Esophagus (tissue), 2 donors: ENCODE measurements at regions not wholly inside any gene's neighbourhood (a gene's known extent, or its start where the extent isn't known, plus 50 kb on each side); places are given as distances from the start of the nearest gene placed in this dataset.

Experiments used
- H3K27ac ChIP-seq, 2 donors: one replicate each; pipeline ENCODE4 v1.5.1; 2013; ENCODE audit warnings: low read depth in 2 of 2, mild to moderate bottlenecking in 2 of 2, inconsistent platforms in 1 of 2, low read length in 1 of 2, moderate library complexity in 1 of 2
- H3K27me3 ChIP-seq, 2 donors: one replicate each; pipeline ENCODE4 v1.6.1; 2013; ENCODE audit warnings: low read length in 2 of 2, control low read depth in 1 of 2, mild to moderate bottlenecking in 1 of 2; ENCODE audit not compliant: insufficient read depth in 2 of 2, control insufficient read depth in 1 of 2
- H3K36me3 ChIP-seq, 2 donors: one replicate each; pipeline ENCODE4 v1.6.1; 2013; ENCODE audit warnings: low read length in 1 of 2; ENCODE audit not compliant: control insufficient read depth in 2 of 2, insufficient read depth in 2 of 2
- H3K4me1 ChIP-seq, 2 donors: one replicate each; pipeline ENCODE4 v1.6.1; 2013; ENCODE audit warnings: low read length in 1 of 2; ENCODE audit not compliant: control insufficient read depth in 2 of 2, insufficient read depth in 2 of 2
- H3K4me3 ChIP-seq, 2 donors: one replicate each; pipeline ENCODE4 v1.5.1; 2013; ENCODE audit warnings: low read length in 2 of 2, mild to moderate bottlenecking in 2 of 2, low read depth in 1 of 2, moderate library complexity in 1 of 2
- H3K9me3 ChIP-seq, 2 donors: one replicate each; pipeline ENCODE4 v1.6.1; 2013; ENCODE audit warnings: mild to moderate bottlenecking in 2 of 2, low read depth in 1 of 2, low read length in 1 of 2, moderate library complexity in 1 of 2; ENCODE audit not compliant: control insufficient read depth in 2 of 2, insufficient read depth in 1 of 2
- WGBS, 2 donors: extraction: QIAGEN DNeasy Blood & Tissue Kit; methylation state at CpG; one replicate each; pipeline ENCODE4 v1.1.7; 2013; 5-methylcytosine and 5-hydroxymethylcytosine counted together
- donor health status: healthy with polysubstance abuse.
- donor health status: Bipolar disorder and iron deficiency.

GRCh38 chr20:60953321-60953720 is 298.7 kb upstream of the CDH4 start:
- Histone ChIP-seq H3K27ac (no peak overlapping the region), H3K4me3 (no peak overlapping the region), H3K27me3 (no peaks in the 10 kb centered on the region), H3K36me3 (no peaks in the 10 kb centered on the region), H3K4me1 (no peaks in the 10 kb centered on the region), H3K9me3 (peaks cover 0 to 5% of the 10 kb centered on the region in 2 donors)
- WGBS, 2 donors = 82 to 83% methylated on average over 13 of the region's 13 CpGs

- H3K27ac ChIP-seq = no peak overlapping the region
- H3K27me3 ChIP-seq = no peaks in the 10 kb centered on the region
- WGBS, 2 donors = 46 to 50% methylated on average over 2 of the region's 2 CpGs
- no peaks in the 10 kb centered on the region for H3K9me3 ChIP-seq
- no peak overlapping the region for H3K4me3 ChIP-seq
- H3K4me1 ChIP-seq = no peaks in the 10 kb centered on the region
- no peaks in the 10 kb centered on the region for H3K36me3 ChIP-seq
These were observed 296.4 kb upstream of the CDH4 start for GRCh38 chr20:60955706-60956105.

- H3K27me3 ChIP-seq = no peaks in the 10 kb centered on the region
- no peaks in the 10 kb centered on the region for H3K36me3 ChIP-seq
- no peak overlapping the region for H3K27ac ChIP-seq
- 72 to 80% methylated on average over 4 of the region's 4 CpGs for WGBS, 2 donors
- H3K4me3 ChIP-seq = no peak overlapping the region
- no peaks in the 10 kb centered on the region for H3K9me3 ChIP-seq
- no peaks in the 10 kb centered on the region for H3K4me1 ChIP-seq
These were observed 295.9 kb upstream of the CDH4 start for GRCh38 chr20:60956194-60956593.

GRCh38 chr20:60957621-60958020 is 294.4 kb upstream of the CDH4 start:
- Histone ChIP-seq H3K4me3 (no peak overlapping the region), H3K9me3 (no peaks in the 10 kb centered on the region), H3K4me1 (no peaks in the 10 kb centered on the region), H3K36me3 (no peaks in the 10 kb centered on the region), H3K27ac (no peak overlapping the region), H3K27me3 (no peaks in the 10 kb centered on the region)
- WGBS, 2 donors = 60 to 65% methylated on average over 3 of the region's 3 CpGs

- peaks cover 0 to 3% of the 10 kb centered on the region in 2 donors for H3K9me3 ChIP-seq
- no peaks in the 10 kb centered on the region for H3K36me3 ChIP-seq
- WGBS, 2 donors = 57 to 61% methylated on average over 3 of the region's 3 CpGs
- H3K27ac ChIP-seq = no peak overlapping the region
- no peaks in the 10 kb centered on the region for H3K4me1 ChIP-seq
- no peak overlapping the region for H3K4me3 ChIP-seq
- no peaks in the 10 kb centered on the region for H3K27me3 ChIP-seq
These were observed 292.1 kb upstream of the CDH4 start for GRCh38 chr20:60959971-60960370.

- 69 to 75% methylated on average over 5 of the region's 5 CpGs for WGBS, 2 donors
- no peaks in the 10 kb centered on the region for H3K4me1 ChIP-seq
- H3K27ac ChIP-seq = no peak overlapping the region
- no peaks in the 10 kb centered on the region for H3K27me3 ChIP-seq
- no peak overlapping the region for H3K4me3 ChIP-seq
- H3K9me3 ChIP-seq = peaks cover 0 to 4% of the 10 kb centered on the region in 2 donors
- H3K36me3 ChIP-seq = no peaks in the 10 kb centered on the region
These were observed 291.6 kb upstream of the CDH4 start for GRCh38 chr20:60960500-60960899.

- 93 to 95% methylated on average over 7 of the region's 7 CpGs for WGBS, 2 donors
- H3K36me3 ChIP-seq = no peaks in the 10 kb centered on the region
- no peaks in the 10 kb centered on the region for H3K4me1 ChIP-seq
- peaks cover 0 to 2% of the 10 kb centered on the region in 2 donors for H3K27me3 ChIP-seq
- H3K27ac ChIP-seq = no peak overlapping the region
- H3K4me3 ChIP-seq = no peak overlapping the region
- H3K9me3 ChIP-seq = peaks cover 0 to 4% of the 10 kb centered on the region in 2 donors
These were observed 290.5 kb upstream of the CDH4 start for GRCh38 chr20:60961551-60961950.

GRCh38 chr20:60962367-60963045 is 289.6 kb upstream of the CDH4 start:
- Histone ChIP-seq H3K4me1 (no peaks in the 10 kb centered on the region), H3K4me3 (no peak overlapping the region), H3K36me3 (no peaks in the 10 kb centered on the region), H3K27me3 (peaks cover 0 to 4% of the 10 kb centered on the region in 2 donors), H3K9me3 (peaks cover 0 to 4% of the 10 kb centered on the region in 2 donors), H3K27ac (no peak overlapping the region)
- 50 to 60% methylated on average over 6 of the region's 6 CpGs for WGBS, 2 donors

- H3K4me3 ChIP-seq = no peak overlapping the region
- H3K27me3 ChIP-seq = peaks cover 0 to 4% of the 10 kb centered on the region in 2 donors
- H3K27ac ChIP-seq = no peak overlapping the region
- peaks cover 0 to 4% of the 10 kb centered on the region in 2 donors for H3K9me3 ChIP-seq
- WGBS, 2 donors = 27 to 32% methylated on average over 3 of the region's 3 CpGs
- no peaks in the 10 kb centered on the region for H3K4me1 ChIP-seq
- no peaks in the 10 kb centered on the region for H3K36me3 ChIP-seq
These were observed 288.9 kb upstream of the CDH4 start for GRCh38 chr20:60963146-60963545.

- H3K4me1 ChIP-seq = no peaks in the 10 kb centered on the region
- WGBS, 2 donors = 89 to 90% methylated on average over 4 of the region's 4 CpGs
- no peaks in the 10 kb centered on the region for H3K36me3 ChIP-seq
- no peak overlapping the region for H3K27ac ChIP-seq
- H3K27me3 ChIP-seq = peaks cover 0 to 4% of the 10 kb centered on the region in 2 donors
- peaks cover 0 to 7% of the 10 kb centered on the region in 2 donors for H3K9me3 ChIP-seq
- no peak overlapping the region for H3K4me3 ChIP-seq
These were observed 287.1 kb upstream of the CDH4 start for GRCh38 chr20:60964911-60965310.
